GM13977 (cell line): ENCODE measurements at regions not wholly inside any gene's neighbourhood (a gene's known extent, or its start where the extent isn't known, plus 50 kb on each side); places are given as distances from the start of the nearest gene placed in this dataset.
A peak's percentile ranks its signal among the peaks of the same experiment; 100 is the strongest.

Source experiments
- DNase-seq: peaks from one replicate; pipeline ENCODE4 v3.0.0; 2012; ENCODE audit warnings: low spot score
- in situ Hi-C: fragments of 300-500 bp; cut with MboI; formaldehyde crosslinking; loops from one replicate; pipeline ENCODE4 v1.12.0; 2022; ENCODE audit warnings: low sequenced_read_pairs, low pct_unique_long_range_greater_than_20kb, mixed read lengths, inconsistent platforms; ENCODE audit not compliant: unreplicated experiment
- TF ChIP-seq, protein P1 (sequence below): IDR thresholded peaks from 2 replicates; pipeline ENCODE4 v1.5.1; 2012; ENCODE audit warnings: mild to moderate bottlenecking, control low read depth; ENCODE audit not compliant: insufficient read depth; ENCODE audit errors: extremely low read depth, missing control alignments

DNA sequence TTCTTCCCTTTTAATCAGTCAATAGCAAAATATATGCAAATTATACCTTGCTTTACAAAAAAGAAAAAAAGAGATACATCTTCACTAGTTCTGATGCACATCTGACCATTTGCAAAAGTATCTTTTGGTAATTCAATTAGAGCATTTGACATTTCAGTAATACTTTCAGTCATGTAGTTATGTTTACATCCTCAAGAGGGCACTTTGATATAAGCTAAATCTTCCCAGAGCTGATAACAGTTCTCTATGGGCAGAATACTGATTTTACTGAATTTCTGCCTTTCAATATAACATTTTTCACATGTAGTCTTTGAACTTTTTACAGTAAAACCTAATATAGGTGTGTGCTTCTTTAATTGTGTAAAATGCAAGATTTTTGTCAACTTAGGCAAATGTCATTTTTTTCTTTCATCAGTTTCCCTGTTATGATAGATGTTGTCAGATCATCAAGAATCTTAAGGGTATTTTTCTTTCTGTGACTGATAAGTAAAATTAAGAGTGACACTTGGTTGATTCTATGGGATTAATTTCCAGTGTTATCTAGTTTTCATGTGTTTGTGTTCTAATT, 703.5 kb upstream of the SEMA3D start:
- in situ Hi-C loops: no loop called here
- TF ChIP-seq, protein P1, sequence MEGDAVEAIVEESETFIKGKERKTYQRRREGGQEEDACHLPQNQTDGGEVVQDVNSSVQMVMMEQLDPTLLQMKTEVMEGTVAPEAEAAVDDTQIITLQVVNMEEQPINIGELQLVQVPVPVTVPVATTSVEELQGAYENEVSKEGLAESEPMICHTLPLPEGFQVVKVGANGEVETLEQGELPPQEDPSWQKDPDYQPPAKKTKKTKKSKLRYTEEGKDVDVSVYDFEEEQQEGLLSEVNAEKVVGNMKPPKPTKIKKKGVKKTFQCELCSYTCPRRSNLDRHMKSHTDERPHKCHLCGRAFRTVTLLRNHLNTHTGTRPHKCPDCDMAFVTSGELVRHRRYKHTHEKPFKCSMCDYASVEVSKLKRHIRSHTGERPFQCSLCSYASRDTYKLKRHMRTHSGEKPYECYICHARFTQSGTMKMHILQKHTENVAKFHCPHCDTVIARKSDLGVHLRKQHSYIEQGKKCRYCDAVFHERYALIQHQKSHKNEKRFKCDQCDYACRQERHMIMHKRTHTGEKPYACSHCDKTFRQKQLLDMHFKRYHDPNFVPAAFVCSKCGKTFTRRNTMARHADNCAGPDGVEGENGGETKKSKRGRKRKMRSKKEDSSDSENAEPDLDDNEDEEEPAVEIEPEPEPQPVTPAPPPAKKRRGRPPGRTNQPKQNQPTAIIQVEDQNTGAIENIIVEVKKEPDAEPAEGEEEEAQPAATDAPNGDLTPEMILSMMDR: peak; percentile 59
- DNase-seq: peak; percentile 31

DNA sequence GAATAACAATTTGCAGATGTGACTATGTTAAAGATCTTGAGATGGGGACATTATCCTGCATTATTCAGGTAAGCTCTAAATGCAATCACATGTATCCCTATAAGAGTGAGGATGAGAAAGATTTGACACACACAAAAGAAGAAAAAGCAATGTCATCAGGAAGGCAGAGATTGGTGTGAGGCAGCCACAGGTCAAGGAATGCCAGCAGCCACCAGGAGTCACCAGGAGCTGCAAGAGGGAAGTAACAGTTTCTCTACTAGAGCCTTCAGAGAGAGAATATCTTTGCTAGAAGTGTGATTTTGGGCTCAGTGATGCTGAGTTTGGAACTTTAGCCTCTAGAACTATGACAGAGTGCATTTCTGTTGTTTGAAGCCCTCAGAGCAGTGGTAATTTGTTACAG, 700.3 kb upstream of the SEMA3D start:
- no peak for DNase-seq
- in situ Hi-C loops: no loop called here

DNA sequence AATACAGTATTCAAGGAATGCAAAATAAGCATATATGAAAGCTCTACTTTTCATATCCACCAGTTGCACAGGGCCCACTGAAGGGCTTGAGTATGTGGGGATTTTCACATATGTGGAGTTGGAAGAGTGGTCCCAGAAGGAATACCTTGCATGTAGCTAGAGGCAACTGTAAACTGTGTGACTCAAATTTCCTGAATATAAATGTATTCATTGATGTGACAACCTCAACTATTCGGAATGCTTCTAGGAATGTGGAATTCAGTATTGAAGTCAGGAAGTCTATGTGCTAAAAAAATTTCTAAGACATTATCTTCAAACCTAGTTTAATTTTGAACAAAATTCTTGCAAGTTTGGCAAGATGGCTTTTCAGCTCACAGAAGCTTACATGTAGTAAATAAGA, 695.5 kb upstream of the SEMA3D start:
- TF ChIP-seq, protein P1: no peak
- no peak for DNase-seq
- in situ Hi-C loops: no loop called here

More for the DNA sequence above, 700.3 kb upstream of the SEMA3D start:
- TF ChIP-seq, protein P1: no peak

DNA sequence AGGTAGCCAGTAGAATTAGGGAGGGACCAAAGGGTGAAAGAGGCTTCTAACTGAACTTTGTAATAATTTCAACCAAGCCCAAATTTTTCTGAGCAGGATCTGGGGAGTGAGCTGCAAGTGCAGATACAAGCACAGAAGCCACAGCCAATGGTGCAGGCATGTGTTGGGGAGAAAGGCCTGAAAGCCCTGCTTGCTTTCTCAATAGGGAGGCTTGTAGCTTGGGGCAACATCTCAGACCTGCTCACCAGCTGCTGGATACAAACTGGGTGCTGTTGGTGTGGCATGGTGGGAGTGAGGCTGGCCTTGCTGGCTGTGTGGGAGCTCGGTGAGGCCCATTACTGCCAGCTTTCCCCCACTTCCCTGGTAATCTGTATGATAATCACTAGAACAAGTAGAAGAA, 688.5 kb upstream of the SEMA3D start:
- DNase-seq: no peak
- TF ChIP-seq, protein P1: no peak
- in situ Hi-C loops: loop anchor here (10.0 kb wide), 1 partner anchor 599 kb away; no protein-coding TSS in a partner anchor

DNA sequence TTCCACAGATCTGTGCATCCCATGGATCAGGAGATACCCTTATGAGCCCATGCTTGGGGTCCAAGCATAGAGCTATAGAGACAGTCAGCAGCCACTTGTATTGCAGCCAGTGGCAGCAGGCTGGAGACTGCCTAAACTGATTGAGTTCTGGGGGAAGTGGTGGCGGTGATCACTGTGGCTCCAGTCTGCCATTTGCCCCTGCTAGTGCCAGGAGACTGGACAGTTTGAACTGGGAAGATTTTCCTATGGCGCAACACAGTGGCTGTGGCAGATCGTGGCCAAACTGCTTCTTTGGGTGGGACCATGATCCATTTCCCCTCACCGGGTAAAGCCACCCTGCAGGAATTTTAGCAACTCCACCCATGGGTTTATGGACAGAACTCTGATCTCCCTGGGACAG, 679.7 kb upstream of the SEMA3D start:
- TF ChIP-seq, protein P1: no peak
- in situ Hi-C loops: no loop called here
- DNase-seq: no peak

DNA sequence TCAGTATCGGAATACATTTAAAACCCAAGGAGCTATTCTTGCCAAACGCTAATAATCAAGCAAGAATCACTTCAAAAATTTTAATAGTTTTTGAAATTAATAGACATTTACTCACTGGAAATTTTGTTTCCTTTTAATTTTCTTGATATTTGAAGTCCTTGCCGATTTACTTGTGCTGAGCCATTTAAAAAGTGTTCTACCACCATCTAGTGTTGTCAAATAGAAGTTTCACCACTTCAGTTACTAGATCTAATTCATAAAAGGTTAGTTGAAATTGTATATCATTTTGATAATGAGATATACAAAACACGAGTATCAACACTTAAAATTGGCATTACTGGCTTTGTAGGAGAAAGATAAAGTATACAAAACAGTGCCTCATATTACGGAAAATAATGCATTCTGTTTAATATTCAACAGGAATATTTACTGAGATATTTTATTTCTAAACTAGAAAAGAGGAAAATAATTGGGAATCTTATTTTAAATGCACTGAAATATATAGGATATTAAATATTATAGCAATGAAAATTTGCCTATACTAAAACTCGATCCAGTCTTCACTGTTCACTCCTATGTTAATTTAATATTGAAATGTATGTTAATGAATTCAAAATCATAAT, 664.8 kb upstream of the SEMA3D start:
- TF ChIP-seq, protein P1: peak; percentile 22
- DNase-seq: no peak
- in situ Hi-C loops: no loop called here
